AG08396 (cell line): ENCODE measurements at regions not wholly inside any gene's neighbourhood (a gene's known extent, or its start where the extent isn't known, plus 50 kb on each side); places are given as distances from the start of the nearest gene placed in this dataset.
"Not testable (repeated sequence)": the region's sequence is repeated elsewhere in the genome, so short reads cannot be mapped to it uniquely, and the experiment has no call there.

Experiments
- DNase-seq: peaks from one replicate; pipeline ENCODE4 v3.0.0; 2012; ENCODE audit warnings: low spot score, mixed read lengths

DNA sequence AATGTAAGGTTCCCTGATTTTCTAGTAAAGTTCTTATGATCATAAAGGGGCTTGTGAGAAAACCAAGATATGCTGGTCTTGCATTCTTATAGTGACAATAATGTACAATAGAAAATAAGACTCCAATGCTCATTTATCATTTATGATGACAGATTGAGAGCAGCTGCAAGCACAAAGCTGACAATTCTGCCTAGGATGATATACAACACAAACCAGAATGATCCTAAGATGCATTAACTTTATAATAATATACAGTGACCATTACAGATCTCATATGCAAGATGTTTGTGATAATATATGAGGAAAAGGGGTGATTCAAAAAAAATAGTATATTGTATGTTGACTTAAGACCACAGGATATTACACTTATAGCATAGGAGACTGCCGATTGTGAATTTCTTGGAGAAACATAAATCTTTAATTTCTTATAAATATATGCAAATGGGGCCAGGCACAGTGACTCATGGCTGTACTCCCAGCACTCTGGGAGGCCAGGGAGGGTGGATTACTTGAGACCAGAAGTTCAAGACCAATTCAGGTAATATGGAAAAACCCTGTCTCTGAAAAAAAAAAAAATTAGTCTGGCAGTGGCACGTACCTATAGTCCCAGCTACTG, 387.0 kb downstream of the ZBBX start:
- DNase-seq, result no peak

DNA sequence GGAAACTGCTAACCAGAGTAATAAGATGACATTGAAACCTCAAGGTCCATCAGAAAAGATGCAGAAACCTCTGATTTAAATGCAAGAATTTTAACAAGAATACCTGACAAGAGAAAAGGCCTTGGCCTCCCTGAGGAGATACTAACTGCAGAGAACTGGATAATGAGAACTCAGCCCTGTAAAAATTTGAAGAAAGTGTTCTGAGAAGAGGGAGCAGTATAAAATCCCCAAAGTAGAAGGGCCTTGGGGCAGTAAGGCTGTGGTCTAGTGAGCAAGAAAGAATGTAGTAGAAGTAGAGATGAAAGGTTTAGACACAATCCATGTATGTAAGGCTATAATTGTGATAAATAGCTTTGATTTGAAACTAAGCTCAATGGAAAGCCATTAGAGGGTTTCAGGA, 394.1 kb downstream of the ZBBX start:
- no peak for DNase-seq

- DNase-seq, result not testable (repeated sequence)
Measured at GRCh38 chr3:166975796-166976195, 404.3 kb downstream of the ZBBX start.

DNA sequence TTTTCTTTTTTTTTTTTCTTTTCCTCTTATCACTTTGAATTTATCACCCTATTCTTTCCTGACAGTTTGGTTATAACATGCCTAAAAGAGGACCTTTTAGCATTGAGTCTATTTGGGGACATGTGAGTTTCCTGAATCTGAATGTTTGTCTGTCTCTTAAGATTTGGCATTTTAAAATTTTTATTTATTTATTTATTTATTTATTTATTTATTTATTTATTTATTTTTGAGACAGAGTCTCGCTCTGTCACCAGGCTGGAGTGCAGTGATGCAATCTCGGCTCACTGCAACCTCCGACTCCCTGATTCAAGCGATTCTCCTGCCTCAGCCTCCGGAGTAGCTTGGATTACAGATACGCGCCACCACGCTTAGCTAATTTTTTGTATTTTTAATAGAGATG, 412.4 kb downstream of the ZBBX start:
- DNase-seq, result not testable (repeated sequence)

DNA sequence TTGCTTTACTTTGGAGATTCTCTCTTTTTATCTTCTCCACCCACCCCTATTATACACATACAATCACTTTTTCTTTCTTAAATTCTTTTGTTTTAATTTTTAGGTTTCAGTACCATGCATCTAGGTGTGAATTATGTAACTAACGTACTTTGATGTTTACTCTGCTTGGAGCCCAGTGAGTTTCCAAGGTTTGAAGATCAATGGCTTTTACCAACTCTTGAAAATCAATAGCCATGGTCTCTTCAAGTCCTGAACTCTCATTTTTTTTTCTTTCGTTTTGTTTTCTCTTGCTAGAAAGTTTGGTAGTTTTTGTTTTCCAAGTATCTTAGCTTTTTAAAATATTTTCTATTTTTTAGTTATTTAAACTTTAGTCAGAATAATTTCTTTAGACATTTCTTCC, 417.2 kb downstream of the ZBBX start:
- DNase-seq, result no peak

- no peak for DNase-seq
Measured at GRCh38 chr3:166957121-166957520, 423.0 kb downstream of the ZBBX start.

DNA sequence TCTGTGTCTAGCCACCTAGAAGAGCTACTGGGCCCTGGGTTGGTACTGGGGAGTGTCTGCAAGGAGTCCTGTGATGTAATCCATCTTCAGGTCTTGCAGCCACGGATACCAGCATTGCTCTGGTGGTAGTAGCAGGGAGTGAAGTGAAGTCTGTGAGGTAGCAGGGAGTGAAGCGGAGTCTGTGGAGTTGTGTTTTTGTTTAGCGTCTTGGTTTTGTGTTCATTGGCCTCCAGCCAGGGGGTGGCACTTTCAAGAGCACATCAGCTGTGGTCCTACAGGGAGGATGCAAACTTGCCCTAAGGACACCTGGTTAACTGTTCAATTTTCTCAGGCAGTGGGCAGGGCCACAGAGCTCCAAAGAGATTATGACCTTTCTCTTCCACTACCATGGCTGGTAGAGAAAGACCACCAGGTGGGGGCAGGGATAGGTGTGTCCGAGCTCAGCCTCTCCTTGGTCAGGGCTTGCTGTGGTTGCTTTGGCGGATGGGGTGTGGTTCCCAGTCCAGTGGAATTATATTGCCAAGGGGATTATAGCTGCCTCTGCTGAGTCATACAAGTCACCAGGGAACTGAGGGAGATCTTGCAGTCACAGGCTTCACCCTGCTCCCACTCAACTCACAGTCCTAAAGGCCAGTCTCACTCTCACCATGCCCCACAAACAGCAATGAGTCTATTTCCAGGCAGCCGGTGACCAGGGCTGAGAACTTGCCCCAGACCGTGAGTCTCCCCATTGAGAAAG, 424.7 kb downstream of the ZBBX start:
- no peak for DNase-seq

- DNase-seq, result no peak
Measured at GRCh38 chr3:166934879-166935278, 445.2 kb downstream of the ZBBX start.

DNA sequence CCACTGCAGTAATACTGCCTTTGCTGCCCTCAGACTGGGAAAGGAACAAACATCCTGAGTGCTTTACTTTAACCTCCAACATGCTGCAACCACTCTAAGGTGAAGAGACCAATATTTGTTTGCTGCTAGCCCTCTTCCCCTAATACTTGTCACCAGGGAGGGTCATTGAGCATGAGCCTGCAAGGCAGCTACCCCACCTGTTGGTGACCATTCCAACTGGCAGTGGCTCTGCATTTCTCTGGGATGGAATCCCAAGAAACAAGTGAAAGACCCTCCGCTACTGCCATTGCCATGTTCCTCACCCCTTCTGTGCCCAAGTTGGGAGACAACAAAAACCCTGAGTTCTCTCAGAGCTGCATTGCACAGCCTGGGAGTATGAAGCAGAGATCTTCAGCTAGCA, 462.7 kb downstream of the ZBBX start:
- DNase-seq, result no peak

DNA sequence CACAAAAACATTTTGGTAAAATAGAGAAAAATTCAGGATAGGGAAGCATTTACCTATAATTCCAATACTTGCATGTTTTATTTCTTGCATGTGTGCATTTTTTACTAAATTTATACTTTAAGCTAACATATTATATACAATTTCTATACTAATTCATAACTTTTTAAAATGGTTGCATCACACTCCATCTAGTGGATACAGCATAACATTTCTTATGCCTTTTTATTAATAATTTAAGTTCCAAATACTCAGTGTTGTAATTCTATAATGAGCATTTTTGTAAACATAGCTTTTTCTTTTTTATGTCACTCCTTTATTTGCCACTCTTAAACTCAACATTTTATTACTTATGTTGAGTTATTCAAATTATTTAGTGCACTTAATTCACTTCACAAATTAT, 477.7 kb downstream of the ZBBX start:
- DNase-seq, result no peak

- no peak for DNase-seq
Measured at GRCh38 chr3:166900866-166901577, 479.1 kb downstream of the ZBBX start.

DNA sequence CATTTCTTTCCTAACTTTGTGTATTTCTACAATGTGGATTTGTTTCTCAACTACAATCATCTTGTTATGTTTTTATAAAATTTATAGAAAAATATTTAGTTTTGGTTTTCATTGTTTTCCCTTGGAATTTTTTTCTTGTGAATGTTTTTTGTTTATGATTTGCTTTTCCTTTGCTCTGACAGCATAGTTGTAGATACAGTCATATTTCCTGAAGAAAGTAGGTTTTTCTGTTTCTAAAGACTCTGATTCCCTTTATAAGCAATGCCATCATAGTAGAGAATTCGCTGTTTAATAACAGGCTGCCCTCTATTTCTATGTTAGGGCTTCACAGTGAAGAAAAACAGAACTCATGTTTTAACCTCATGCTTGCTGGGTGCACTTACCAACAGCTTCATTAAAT, 482.3 kb downstream of the ZBBX start:
- DNase-seq, result no peak

DNA sequence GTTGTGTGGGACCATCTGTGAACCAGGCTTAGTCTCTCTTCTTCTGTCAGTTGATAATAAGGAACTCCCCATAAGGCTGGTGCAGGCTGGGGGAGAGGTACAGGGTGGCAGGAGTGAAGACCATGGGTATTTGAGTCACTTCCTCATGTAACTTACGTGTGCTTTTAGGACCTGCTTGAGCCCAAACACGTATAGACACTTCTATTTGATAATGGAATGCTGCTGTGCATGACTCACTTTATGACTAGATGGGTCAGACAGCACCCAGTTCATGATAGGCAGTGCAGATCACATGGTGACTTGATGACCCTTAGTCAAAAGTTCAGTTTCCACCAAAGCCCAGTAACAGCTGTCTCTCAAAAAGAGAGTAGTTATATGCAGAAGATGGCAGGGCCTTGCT, 490.9 kb downstream of the ZBBX start:
- DNase-seq, result no peak

- DNase-seq, result no peak
Measured at GRCh38 chr3:166879661-166880060, 500.4 kb downstream of the ZBBX start.

DNA sequence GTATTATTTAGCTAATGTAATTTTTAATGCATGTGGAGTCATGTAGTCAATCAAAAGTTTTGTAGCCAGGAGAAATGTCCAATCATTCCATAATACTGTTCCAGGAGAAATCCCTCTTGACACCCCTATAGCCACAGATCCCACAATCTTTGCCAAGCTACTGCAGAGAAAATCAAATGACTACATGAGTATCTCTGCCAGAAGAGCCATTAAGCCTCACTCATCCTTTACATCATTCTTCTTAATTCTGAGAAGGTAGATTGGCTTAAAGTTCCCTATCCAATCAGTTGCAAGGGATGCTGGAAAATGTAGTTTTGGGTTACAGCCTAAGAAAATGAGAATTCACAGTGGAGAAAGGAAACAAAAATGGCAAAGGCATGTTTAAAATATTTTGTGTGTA, 502.1 kb downstream of the ZBBX start:
- DNase-seq, result no peak

GRCh38 chr3:166864473-166865467, 515.3 kb downstream of the ZBBX start:
- DNase-seq, result no peak

- no peak for DNase-seq
Measured at GRCh38 chr3:166860217-166860616, 519.9 kb downstream of the ZBBX start.

DNA sequence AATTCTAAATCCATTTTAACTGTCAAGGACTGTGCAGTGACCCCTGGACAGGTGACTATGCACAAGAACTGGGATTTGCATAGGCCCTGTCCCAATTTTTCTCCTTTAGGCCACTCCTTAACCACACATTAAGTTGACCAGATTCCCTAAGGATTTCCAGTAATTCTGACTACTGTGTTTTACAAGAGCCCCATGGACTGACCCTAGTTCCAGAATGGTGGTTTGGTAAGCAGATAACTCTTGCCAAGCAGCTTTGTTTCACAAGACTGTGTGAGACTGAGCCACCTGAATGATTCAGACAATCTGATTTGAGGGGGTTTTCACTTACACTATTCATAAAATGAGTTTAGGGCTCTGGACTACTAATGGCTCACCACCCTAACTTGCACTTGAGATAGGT, 535.8 kb downstream of the ZBBX start:
- no peak for DNase-seq

- not testable (repeated sequence) for DNase-seq
Measured at GRCh38 chr3:166842784-166843183, 537.3 kb downstream of the ZBBX start.

DNA sequence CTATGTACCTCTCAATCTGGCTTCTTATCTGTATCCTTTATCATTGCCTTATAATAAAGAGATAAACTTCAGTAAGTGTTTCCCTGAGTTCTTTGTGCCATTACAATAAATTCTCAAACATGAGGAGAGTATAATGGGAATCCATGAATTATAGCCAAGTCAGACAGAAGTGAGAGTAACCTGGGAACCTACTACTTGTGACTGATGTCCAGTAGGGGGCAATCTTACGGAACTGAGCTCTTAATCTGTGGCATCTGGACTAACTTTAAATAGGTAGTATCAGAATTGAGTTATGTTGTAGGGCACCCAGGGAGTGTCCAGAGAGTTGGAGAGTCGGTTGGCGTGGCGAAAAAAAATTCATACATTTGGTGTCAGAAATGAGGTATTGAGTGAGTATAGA, 542.6 kb downstream of the ZBBX start:
- no peak for DNase-seq

DNA sequence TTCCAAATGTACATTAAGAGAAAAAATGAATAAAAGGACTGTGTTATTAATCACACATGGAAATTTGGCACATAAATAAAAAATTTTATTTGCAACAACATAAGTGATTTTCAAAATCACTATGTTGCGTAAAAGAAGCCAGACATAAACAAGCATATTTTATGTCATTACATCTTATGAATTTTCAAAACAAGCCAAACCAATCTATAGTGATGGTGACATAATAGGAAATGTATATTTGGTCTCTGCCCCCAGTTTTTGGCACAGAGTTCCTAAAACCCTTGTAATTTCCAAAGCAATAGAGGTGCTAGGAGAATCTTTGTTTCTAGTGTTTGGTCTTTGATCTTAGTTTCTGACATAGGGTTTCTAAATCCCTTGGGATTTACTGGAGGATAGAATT, 543.3 kb downstream of the ZBBX start:
- DNase-seq, result no peak

- no peak for DNase-seq
Measured at GRCh38 chr3:166829896-166830295, 550.2 kb downstream of the ZBBX start.
